ES-I3 (cell line): ENCODE measurements at regions not wholly inside any gene's neighbourhood (a gene's known extent, or its start where the extent isn't known, plus 50 kb on each side); places are given as distances from the start of the nearest gene placed in this dataset.
"Not testable (repeated sequence)": the region's sequence is repeated elsewhere in the genome, so short reads cannot be mapped to it uniquely, and the experiment has no call there.

Experiments used
- H3K36me3 ChIP-seq: 2 replicates; pipeline ENCODE4 v1.6.1; 2013; ENCODE audit warnings: mild to moderate bottlenecking, low read length, control low read depth, moderate library complexity; ENCODE audit not compliant: insufficient read depth
- H3K4me1 ChIP-seq: 2 replicates; pipeline ENCODE4 v1.6.1; 2013; ENCODE audit warnings: mild to moderate bottlenecking, control low read depth, low read length; ENCODE audit not compliant: insufficient read depth
- H3K9ac ChIP-seq: 2 replicates; pipeline ENCODE4 v1.6.1; 2013; ENCODE audit warnings: low read depth, mild to moderate bottlenecking, low read length, moderate library complexity
- H3K9me3 ChIP-seq: 2 replicates; pipeline ENCODE4 v1.6.1; 2013; ENCODE audit warnings: mild to moderate bottlenecking, low read length, moderate library complexity; ENCODE audit not compliant: control insufficient read depth, insufficient read depth

GRCh38 chr2:208686665-208687064, 280.1 kb downstream of the PTH2R start:
- no peaks in the 10 kb centered on the region for H3K36me3 ChIP-seq
- H3K4me1 ChIP-seq = no peaks in the 10 kb centered on the region
- no peak overlapping the region for H3K9ac ChIP-seq
- no peaks in the 10 kb centered on the region; the same call in 1 of the 2 replicates for H3K9me3 ChIP-seq

GRCh38 chr2:208687720-208688119, 281.1 kb downstream of the PTH2R start:
- not testable (repeated sequence) for H3K9ac ChIP-seq, H3K36me3 ChIP-seq, H3K9me3 ChIP-seq, H3K4me1 ChIP-seq

GRCh38 chr2:208698114-208698513, 291.5 kb downstream of the PTH2R start:
- no peak overlapping the region for H3K9ac ChIP-seq
- no peaks in the 10 kb centered on the region; the same call in 1 of the 2 replicates for H3K4me1 ChIP-seq

GRCh38 chr2:208708486-208708885, 301.9 kb downstream of the PTH2R start:
- Histone ChIP-seq H3K4me1 (no peaks in the 10 kb centered on the region), H3K9me3 (no peaks in the 10 kb centered on the region), H3K9ac (no peak overlapping the region), H3K36me3 (no peaks in the 10 kb centered on the region)

More at GRCh38 chr2:208698114-208698513, 291.5 kb downstream of the PTH2R start:
- Histone ChIP-seq H3K36me3 (no peaks in the 10 kb centered on the region), H3K9me3 (no peaks in the 10 kb centered on the region)

GRCh38 chr2:208711598-208711997, 305.0 kb downstream of the PTH2R start:
- Histone ChIP-seq H3K36me3 (no peaks in the 10 kb centered on the region), H3K4me1 (no peaks in the 10 kb centered on the region), H3K9me3 (no peaks in the 10 kb centered on the region), H3K9ac (no peak overlapping the region)

- H3K9me3 ChIP-seq = no peaks in the 10 kb centered on the region
- no peaks in the 10 kb centered on the region for H3K4me1 ChIP-seq
- H3K9ac ChIP-seq = no peak overlapping the region
- H3K36me3 ChIP-seq = no peaks in the 10 kb centered on the region
Measured at GRCh38 chr2:208713066-208713745, 306.6 kb downstream of the PTH2R start.

- no peak overlapping the region for H3K9ac ChIP-seq
Measured at GRCh38 chr2:208718828-208719227, 312.2 kb downstream of the PTH2R start.

GRCh38 chr2:208722731-208723130, 316.1 kb downstream of the PTH2R start:
- Histone ChIP-seq H3K36me3 (no peaks in the 10 kb centered on the region), H3K9me3 (no peaks in the 10 kb centered on the region), H3K9ac (no peak overlapping the region), H3K4me1 (no peaks in the 10 kb centered on the region)

More at GRCh38 chr2:208718828-208719227, 312.2 kb downstream of the PTH2R start:
- Histone ChIP-seq H3K9me3 (no peaks in the 10 kb centered on the region), H3K36me3 (no peaks in the 10 kb centered on the region), H3K4me1 (no peaks in the 10 kb centered on the region)

- H3K36me3 ChIP-seq = no peaks in the 10 kb centered on the region
- no peaks in the 10 kb centered on the region for H3K9me3 ChIP-seq
- no peak overlapping the region for H3K9ac ChIP-seq
- no peaks in the 10 kb centered on the region for H3K4me1 ChIP-seq
Measured at GRCh38 chr2:208725280-208725679, 318.7 kb downstream of the PTH2R start.

GRCh38 chr2:208726242-208726641, 319.6 kb downstream of the PTH2R start:
- no peaks in the 10 kb centered on the region for H3K4me1 ChIP-seq
- no peak overlapping the region for H3K9ac ChIP-seq
- no peaks in the 10 kb centered on the region for H3K36me3 ChIP-seq
- H3K9me3 ChIP-seq = no peaks in the 10 kb centered on the region

- not testable (repeated sequence) for H3K4me1 ChIP-seq, H3K36me3 ChIP-seq, H3K9me3 ChIP-seq, H3K9ac ChIP-seq
Measured at GRCh38 chr2:208751663-208752415, 345.2 kb downstream of the PTH2R start.

- Histone ChIP-seq H3K9me3 (no peaks in the 10 kb centered on the region), H3K4me1 (no peaks in the 10 kb centered on the region), H3K36me3 (no peaks in the 10 kb centered on the region), H3K9ac (no peak overlapping the region)
Measured at GRCh38 chr2:208757364-208757763, 350.8 kb downstream of the PTH2R start.

GRCh38 chr2:208773074-208773473, 366.5 kb downstream of the PTH2R start:
- H3K9me3 ChIP-seq, H3K4me1 ChIP-seq, H3K9ac ChIP-seq, H3K36me3 ChIP-seq: not testable (repeated sequence)

- H3K36me3 ChIP-seq = no peaks in the 10 kb centered on the region
- H3K4me1 ChIP-seq = no peaks in the 10 kb centered on the region
- H3K9ac ChIP-seq = no peak overlapping the region
- no peaks in the 10 kb centered on the region for H3K9me3 ChIP-seq
Measured at GRCh38 chr2:208781166-208781565, 374.6 kb downstream of the PTH2R start.

GRCh38 chr2:208782097-208782496, 375.5 kb downstream of the PTH2R start:
- H3K9me3 ChIP-seq = no peaks in the 10 kb centered on the region
- H3K9ac ChIP-seq = no peak overlapping the region
- H3K4me1 ChIP-seq = no peaks in the 10 kb centered on the region
- no peaks in the 10 kb centered on the region for H3K36me3 ChIP-seq
